Aorta (tissue), 5 donors: ENCODE measurements at regions not wholly inside any gene's neighbourhood (a gene's known extent, or its start where the extent isn't known, plus 50 kb on each side); places are given as distances from the start of the nearest gene placed in this dataset.

ENCODE experiments used
- ATAC-seq: fragments of 200-7000 bp; cut with Tn5 transposase; one replicate; pipeline ENCODE4 v1.9.1; 2022; ENCODE audit warnings: moderate library complexity; ENCODE audit not compliant: low FRiP score
- DNase-seq, 2 donors: peaks; one replicate each; pipeline ENCODE4 v3.0.0-alpha.2; 2020
- H3K27ac ChIP-seq, 2 donors: one replicate each; pipeline ENCODE4 v1.5.1; 2013; ENCODE audit warnings: low read length in 2 of 2, mild to moderate bottlenecking in 2 of 2, moderate library complexity in 2 of 2, control low read depth in 1 of 2, inconsistent platforms in 1 of 2, low read depth in 1 of 2
- H3K27me3 ChIP-seq, 2 donors: one replicate each; pipeline ENCODE4 v1.6.1; 2013; ENCODE audit warnings: control low read depth in 1 of 2, low read length in 1 of 2, mild to moderate bottlenecking in 1 of 2, moderate library complexity in 1 of 2; ENCODE audit not compliant: insufficient read depth in 2 of 2, control insufficient read depth in 1 of 2
- H3K36me3 ChIP-seq, 2 donors: one replicate each; pipeline ENCODE4 v1.6.1; 2013; ENCODE audit warnings: control low read depth in 1 of 2, low read length in 1 of 2, mild to moderate bottlenecking in 1 of 2; ENCODE audit not compliant: insufficient read depth in 2 of 2, control insufficient read depth in 1 of 2
- H3K4me1 ChIP-seq, 2 donors: one replicate each; pipeline ENCODE4 v1.6.1; 2013; ENCODE audit warnings: low read length in 2 of 2, control low read depth in 1 of 2, mild to moderate bottlenecking in 1 of 2, moderate library complexity in 1 of 2; ENCODE audit not compliant: insufficient read depth in 2 of 2, control insufficient read depth in 1 of 2
- H3K4me3 ChIP-seq, 2 donors: one replicate each; pipeline ENCODE4 v1.5.1; 2013; ENCODE audit warnings: low read length in 2 of 2, control low read depth in 1 of 2, mild to moderate bottlenecking in 1 of 2
- H3K9me3 ChIP-seq: one replicate; pipeline ENCODE4 v1.6.1; 2013; ENCODE audit warnings: mild to moderate bottlenecking, low read length; ENCODE audit not compliant: control insufficient read depth
- WGBS, 2 donors: extraction: QIAGEN DNeasy Blood & Tissue Kit; methylation state at CpG; one replicate each; pipeline ENCODE4 v1.1.7; 2013; 5-methylcytosine and 5-hydroxymethylcytosine counted together
- intact Hi-C, 2 donors: fragments of 100-400 bp; cut with DNase I; formaldehyde crosslinking; loops; one replicate each; pipeline versions ENCODE4 v1.14.2 to v1.15.0; 2022
- donor health status: healthy with polysubstance abuse.
- donor health status: Bipolar disorder and iron deficiency.
- donor health status: DM: no; HTN: no; CAD: no.
- donor health status: DM: no; HTN: no; CAD: no.
- donor health status: DM: yes; HTN: yes; CAD: no.

GRCh38 chr2:6342273-6342920, 523.3 kb downstream of the CMPK2 start:
- no peaks in the 10 kb centered on the region for H3K9me3 ChIP-seq

GRCh38 chr2:6343076-6343475, 522.6 kb downstream of the CMPK2 start:
- no peaks in the 10 kb centered on the region for H3K9me3 ChIP-seq
- H3K36me3 ChIP-seq = no peaks in the 10 kb centered on the region
- ATAC-seq = no peak
- no peak overlapping the region for H3K27ac ChIP-seq
- no peak overlapping the region for H3K4me3 ChIP-seq
- DNase-seq = no peak
- H3K27me3 ChIP-seq = no peaks in the 10 kb centered on the region
- WGBS, 2 donors = 82 to 89% methylated on average over 5 of the region's 5 CpGs
- intact Hi-C loops = no loop called here
- H3K4me1 ChIP-seq = no peaks in the 10 kb centered on the region

More at GRCh38 chr2:6342273-6342920, 523.3 kb downstream of the CMPK2 start:
- Histone ChIP-seq H3K4me3 (no peak overlapping the region), H3K4me1 (no peaks in the 10 kb centered on the region), H3K27me3 (no peaks in the 10 kb centered on the region), H3K27ac (no peak overlapping the region), H3K36me3 (no peaks in the 10 kb centered on the region)
- intact Hi-C loops = no loop called here
- WGBS, 2 donors = 75 to 76% methylated on average over 4 of the region's 4 CpGs
- ATAC-seq (no peak), DNase-seq (no peak)

- Histone ChIP-seq H3K4me1 (no peaks in the 10 kb centered on the region), H3K27me3 (no peaks in the 10 kb centered on the region), H3K9me3 (no peaks in the 10 kb centered on the region), H3K36me3 (no peaks in the 10 kb centered on the region), H3K27ac (no peak overlapping the region), H3K4me3 (no peak overlapping the region)
- WGBS, 2 donors = 64 to 85% methylated on average over 5 of the region's 5 CpGs
- no peak for ATAC-seq
- intact Hi-C loops = no loop called here
- no peak for DNase-seq
These were observed 513.5 kb downstream of the CMPK2 start for GRCh38 chr2:6352247-6352646.

GRCh38 chr2:6352906-6353515, 512.7 kb downstream of the CMPK2 start:
- no peak for DNase-seq
- no peak for ATAC-seq

GRCh38 chr2:6353669-6354068, 512.0 kb downstream of the CMPK2 start:
- Histone ChIP-seq H3K4me1 (no peaks in the 10 kb centered on the region), H3K27ac (no peak overlapping the region), H3K9me3 (no peaks in the 10 kb centered on the region), H3K27me3 (no peaks in the 10 kb centered on the region), H3K36me3 (no peaks in the 10 kb centered on the region), H3K4me3 (no peak overlapping the region)
- DNase-seq = no peak
- no peak for ATAC-seq
- intact Hi-C loops = no loop called here
- 68 to 78% methylated on average over 4 of the region's 4 CpGs for whole genome bisulfite sequencing, 2 donors

More at GRCh38 chr2:6352906-6353515, 512.7 kb downstream of the CMPK2 start:
- Histone ChIP-seq H3K9me3 (no peaks in the 10 kb centered on the region), H3K4me3 (no peak overlapping the region), H3K4me1 (no peaks in the 10 kb centered on the region), H3K36me3 (no peaks in the 10 kb centered on the region), H3K27me3 (no peaks in the 10 kb centered on the region), H3K27ac (no peak overlapping the region)
- intact Hi-C loops = no loop called here
- 29 to 32% methylated on average over 8 of the region's 8 CpGs for WGBS, 2 donors

GRCh38 chr2:6354546-6354945, 511.2 kb downstream of the CMPK2 start:
- H3K4me3 ChIP-seq = no peak overlapping the region
- H3K9me3 ChIP-seq = no peaks in the 10 kb centered on the region
- ATAC-seq (no peak), DNase-seq (no peak)
- H3K27me3 ChIP-seq = no peaks in the 10 kb centered on the region
- WGBS, 2 donors = 72 to 93% methylated on average over 2 of the region's 2 CpGs
- intact Hi-C loops = no loop called here
- no peaks in the 10 kb centered on the region for H3K4me1 ChIP-seq
- no peaks in the 10 kb centered on the region for H3K36me3 ChIP-seq
- no peak overlapping the region for H3K27ac ChIP-seq

- ATAC-seq (no peak), DNase-seq (no peak)
- Histone ChIP-seq H3K4me3 (no peak overlapping the region), H3K4me1 (no peaks in the 10 kb centered on the region), H3K9me3 (no peaks in the 10 kb centered on the region), H3K36me3 (no peaks in the 10 kb centered on the region), H3K27me3 (no peaks in the 10 kb centered on the region), H3K27ac (no peak overlapping the region)
- intact Hi-C loops = no loop called here
- WGBS, 2 donors = 55 to 66% methylated on average over 6 of the region's 6 CpGs
These were observed 509.6 kb downstream of the CMPK2 start for GRCh38 chr2:6355886-6356761.

GRCh38 chr2:6358546-6358945, 507.2 kb downstream of the CMPK2 start:
- Histone ChIP-seq H3K27me3 (no peaks in the 10 kb centered on the region), H3K27ac (no peak overlapping the region), H3K4me1 (no peaks in the 10 kb centered on the region), H3K36me3 (no peaks in the 10 kb centered on the region), H3K4me3 (no peak overlapping the region), H3K9me3 (no peaks in the 10 kb centered on the region)
- 48 to 51% methylated on average over 5 of the region's 5 CpGs for WGBS, 2 donors
- intact Hi-C loops = no loop called here
- ATAC-seq = no peak
- no peak for DNase-seq
